Endothelial cell of hepatic sinusoid (primary cell): ENCODE measurements at regions not wholly inside any gene's neighbourhood (a gene's known extent, or its start where the extent isn't known, plus 50 kb on each side); places are given as distances from the start of the nearest gene placed in this dataset.

ENCODE experiments used
- in situ Hi-C: cut with HindIII; loops from 2 replicates; pipeline ENCODE4 v1.10.0; 2017; ENCODE audit warnings: low sequenced_read_pairs

DNA sequence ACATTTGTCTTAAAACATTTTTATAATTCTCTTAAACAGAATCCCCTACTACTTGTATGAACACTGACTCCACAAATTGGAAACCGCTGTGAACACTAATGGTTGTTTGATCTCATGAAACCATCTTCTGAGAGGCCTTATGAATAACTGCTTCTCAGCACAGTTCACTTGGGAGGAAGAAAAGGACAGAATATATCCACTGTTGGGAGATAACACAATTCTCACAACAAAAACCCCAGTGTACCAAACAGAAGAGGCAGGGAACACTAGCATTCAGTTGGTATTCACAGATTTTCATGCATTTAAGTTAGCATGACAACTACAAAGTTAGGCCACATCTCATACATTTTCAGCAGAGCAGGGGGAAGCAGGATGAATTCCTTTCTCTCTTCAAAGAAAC, 89.0 kb upstream of the SELENOP start:
- in situ Hi-C loops = loop anchor here (25.0 kb wide), 1 partner anchor 187 kb away; no protein-coding TSS in a partner anchor

DNA sequence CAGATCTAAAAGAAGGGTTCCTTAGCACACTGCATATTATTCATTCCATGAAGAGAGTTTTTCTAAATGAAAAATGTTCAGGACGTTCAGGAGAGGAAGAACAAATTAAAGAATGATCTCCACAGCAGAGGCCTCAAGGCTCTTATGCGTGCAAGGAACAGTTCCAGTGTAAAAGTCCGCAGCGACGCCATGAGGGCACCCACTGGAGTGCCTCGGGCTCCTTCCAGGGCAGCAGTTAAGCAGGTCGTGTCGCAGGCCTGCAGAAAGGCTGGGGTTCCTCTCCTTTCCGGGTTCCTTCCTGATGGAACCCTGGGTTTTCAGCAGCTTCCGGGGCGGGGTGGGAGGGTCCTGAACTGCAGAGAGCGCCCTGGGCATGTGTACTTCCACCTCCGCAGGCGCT, 87.1 kb upstream of the SELENOP start:
- in situ Hi-C loops = no loop called here

DNA sequence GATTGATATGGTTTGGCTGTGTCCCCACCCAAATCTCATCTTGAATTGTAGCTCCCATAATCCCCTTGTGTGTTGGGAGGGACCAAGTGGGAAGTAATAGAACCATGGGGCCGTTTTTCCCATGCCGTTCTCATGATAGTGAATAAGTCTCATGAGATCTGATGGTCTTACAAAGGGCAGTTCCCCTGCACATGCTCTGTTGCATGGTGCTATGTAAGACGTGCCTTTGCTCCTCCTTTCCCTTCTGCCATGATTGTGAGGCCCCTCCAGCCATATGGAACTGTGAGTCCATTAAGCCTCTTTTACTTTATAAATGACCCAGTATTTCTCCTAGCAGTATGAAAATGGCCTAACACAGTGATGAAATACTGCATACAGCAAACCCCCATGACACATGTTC, 84.8 kb upstream of the SELENOP start:
- in situ Hi-C loops = no loop called here

DNA sequence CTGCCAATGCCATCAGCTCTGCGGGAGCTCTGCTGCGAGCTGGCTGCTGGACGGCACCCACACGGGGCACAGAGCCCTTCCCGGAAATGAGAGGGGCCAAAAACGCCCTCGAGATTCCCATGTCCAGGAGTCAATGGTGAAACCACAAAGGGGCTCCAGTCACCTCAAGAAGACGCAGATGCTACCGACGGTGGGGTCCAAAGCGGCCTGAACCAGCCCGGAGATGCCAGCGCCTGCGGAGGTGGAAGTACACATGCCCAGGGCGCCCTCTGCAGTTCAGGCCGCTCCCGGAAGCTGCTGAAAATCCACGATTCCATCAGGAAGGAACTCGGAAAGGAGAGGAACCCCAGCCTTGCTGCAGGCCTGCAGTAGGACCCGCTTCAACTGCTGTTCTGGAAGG, 82.4 kb upstream of the SELENOP start:
- in situ Hi-C loops = no loop called here

DNA sequence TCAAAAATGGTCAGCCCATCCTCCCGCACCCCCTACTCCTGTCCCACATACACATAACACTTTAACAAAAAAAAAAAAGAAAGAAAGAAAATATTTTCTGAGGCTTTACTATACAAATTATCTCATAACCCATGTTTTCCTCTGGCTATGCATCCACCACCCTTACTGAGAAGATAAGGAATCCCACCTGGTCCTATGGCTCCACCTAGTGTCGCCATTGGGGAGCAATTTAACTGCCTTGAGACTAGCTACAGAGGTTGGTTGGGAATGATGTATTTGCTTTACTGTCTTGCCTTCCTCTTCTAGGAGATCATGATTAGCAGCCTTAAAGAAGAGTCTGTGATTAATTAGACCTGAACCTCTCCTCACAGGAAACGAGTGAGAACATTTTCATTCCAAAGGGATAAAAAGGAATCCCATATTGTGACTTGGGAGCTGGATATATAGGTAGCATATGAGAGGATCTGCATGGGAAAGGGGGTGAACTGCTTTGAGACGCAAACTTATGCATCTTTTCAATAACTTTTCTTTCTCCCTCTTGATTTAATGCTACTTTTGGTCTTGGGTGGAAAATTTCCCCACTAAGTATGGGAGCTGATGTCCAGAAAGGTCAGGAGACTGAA, 77.7 kb upstream of the SELENOP start:
- in situ Hi-C loops = no loop called here

DNA sequence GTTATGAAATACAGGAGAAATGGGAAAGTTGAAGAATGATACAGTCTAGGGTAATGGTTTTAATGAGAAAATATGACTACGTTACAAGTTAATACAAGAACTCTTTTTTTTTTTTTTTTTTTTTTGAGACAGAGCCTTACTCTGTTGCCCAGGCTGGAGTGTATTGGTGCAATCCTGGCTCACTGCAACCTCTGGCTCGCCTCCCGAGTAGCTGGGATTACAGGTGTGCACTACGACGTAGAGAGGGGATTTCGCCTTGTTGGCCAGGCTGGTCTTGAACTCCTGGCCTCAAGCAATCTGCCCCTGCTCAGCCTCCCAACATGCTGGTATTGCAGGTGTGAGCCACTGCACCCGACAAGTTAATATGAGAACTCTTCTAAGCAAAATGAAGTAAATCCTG, 77.1 kb upstream of the SELENOP start:
- in situ Hi-C loops = no loop called here

DNA sequence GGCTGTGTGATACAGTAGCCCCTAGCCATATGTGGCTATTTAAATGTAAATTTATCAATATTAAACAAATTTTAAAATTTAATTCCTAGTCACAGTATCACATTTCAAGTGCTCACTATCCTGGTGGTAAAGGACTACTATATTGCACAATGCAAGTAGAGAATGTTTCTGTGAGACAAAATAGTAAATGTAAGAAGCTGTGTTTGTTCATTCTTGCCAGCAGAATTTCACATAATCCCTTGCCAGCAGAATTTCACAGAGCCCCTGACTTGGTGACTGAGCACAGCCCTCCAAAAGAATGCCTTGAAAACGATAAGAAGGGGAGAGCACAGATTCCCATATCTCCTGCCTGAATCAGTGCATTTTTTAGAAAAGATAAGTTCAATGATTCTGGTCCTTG, 75.9 kb upstream of the SELENOP start:
- in situ Hi-C loops = no loop called here

DNA sequence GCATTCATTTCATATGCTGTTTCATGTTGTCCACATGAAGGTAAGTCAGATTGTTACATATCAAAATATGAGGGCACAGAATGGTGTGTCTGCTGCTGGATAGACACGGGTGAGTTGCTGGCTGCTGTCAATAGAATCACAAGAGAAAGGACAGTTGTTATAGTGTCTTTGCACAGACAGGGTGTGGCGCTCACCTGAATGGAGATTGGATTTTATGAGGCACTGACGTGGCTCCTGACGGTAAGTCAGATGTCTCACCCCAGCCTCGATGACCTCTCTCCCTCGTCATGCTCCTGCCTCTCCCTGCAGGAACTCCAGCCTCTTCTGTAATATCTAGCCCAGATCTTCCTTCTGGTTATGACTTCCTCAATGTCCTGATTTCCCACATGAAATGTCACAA, 75.4 kb upstream of the SELENOP start:
- in situ Hi-C loops = no loop called here

DNA sequence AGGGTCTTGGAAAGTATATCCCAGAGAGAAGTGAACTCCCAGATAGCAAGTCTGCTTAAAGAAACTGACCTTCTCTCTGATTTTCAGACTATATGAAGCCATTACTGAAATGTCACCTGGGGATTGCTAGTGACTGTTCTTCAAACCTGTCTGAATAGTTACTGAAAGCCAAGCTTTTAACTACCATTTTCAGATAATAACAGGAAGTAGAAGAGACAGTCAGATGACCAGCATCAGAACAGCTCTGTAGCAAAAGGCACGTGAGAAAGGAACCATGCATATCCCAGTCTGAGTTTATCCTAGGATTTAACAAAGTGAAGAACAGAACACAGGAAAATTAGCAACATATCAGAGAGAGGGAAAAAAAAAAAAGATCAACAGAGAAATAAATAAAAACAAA, 74.9 kb upstream of the SELENOP start:
- in situ Hi-C loops = no loop called here

DNA sequence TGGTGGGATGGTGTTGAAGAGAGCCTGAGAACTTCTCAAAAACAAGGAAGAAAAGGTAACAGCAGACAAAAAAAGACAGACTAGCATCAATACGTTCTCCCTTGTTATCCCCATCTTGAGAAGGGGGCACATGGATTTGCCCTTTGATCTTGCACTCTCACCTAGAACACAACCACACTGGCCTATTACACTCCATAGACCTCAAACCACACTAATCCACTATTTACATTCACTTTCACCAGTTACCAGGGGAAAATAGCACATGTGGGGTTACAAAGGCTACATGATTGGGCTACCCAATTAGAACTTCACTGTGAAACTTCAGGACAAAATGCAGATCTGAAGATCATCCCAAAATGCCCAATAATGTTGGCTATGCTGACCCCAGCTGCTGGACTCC, 72.6 kb upstream of the SELENOP start:
- in situ Hi-C loops = no loop called here

DNA sequence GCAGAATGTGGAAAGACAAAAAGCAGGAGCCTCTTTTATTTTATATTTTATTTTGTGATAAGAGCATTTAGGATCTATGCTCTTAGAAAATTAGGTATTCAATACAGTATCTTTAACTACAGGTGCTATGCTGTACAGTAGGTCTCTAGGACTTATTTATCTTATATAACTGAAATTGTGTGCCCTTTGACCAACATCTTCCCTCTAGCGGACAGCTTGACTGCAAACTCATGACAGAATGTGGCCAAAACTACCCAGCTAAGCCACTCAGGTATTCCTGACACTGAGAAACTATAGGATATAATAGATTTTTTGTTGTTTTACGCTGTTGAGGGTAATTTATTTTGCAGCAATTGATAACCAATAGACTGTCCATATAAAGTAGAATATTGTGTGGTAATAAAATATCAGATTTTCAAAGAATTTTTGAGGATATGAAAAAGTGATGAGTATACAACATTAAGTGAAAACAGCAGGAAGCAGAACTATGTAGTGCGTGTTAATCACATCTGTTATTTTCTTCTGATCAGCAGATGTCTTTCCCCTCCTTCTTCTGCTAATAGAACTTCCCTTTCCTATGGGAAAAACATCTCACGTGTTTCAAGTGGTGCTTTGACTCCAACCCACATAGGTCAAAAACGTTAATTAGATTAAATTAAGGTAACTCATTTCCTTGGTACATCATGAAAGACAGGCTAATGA, 69.9 kb upstream of the SELENOP start:
- in situ Hi-C loops = no loop called here

DNA sequence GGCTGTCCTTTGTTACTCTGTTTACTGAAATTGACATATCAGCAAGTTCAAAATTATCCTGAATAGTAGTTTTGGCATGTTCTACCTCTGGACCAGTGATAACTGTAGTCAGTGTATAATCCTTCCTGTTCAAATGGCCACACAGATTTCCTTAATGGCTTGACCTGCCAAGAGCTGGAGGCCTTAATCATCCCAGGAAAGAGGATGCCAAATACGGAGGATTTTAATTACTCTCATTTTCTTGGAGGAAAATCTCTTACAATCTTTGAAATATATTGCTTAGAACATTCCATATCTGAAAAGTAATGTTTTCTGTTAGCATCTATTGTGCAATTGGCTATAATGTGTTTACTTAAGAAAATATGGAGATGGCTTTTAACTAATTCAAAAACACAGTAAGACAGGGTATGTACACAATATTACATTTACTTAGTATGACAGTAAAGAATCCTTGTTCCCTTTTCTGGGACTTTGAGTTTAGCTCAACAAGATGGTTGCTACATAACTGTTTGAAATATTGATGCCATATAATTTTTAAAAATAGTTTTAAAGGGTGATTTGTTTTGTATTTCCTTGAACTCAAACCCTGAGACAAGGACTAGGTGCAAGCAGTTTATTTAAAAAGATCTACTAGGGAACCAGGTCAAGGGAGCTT, 68.9 kb upstream of the SELENOP start:
- in situ Hi-C loops = no loop called here

DNA sequence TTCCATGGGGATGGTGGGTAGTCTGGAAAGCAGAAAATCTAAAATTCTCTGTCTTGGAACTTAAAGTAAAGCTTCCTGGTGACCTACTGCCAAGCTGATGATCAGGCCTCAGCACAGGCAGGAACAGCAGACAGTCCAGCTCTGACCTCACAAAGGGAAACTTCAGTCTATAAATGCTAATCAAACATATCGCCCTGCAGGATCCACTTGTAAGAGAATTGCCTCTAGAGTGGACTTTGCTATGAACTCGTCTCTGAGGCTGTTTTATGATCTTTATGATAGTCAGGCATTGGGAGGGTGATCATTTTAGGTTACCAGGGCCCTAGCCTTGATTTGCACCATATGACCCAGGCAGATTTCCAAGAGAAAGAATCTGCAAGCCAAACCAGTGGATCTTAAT, 67.6 kb upstream of the SELENOP start:
- in situ Hi-C loops = no loop called here

DNA sequence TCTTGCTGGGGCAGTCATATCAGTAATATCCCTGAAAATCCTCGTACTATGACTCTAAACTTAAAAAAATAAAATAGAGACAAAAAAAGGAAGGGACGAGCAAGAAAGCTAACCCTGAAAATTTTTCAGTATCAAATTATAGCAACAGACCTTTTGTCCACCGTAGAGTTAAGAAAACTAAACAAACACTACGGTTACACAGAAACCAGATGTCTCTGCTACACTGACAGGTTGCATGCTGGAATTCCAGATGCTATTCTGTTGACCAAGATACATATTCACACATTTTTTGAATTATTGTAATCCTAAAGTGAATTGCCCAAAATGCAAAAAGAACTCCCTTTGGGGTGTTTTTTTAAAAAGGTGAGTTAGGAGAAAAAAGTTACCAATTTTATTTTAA, 66.9 kb upstream of the SELENOP start:
- in situ Hi-C loops = no loop called here

DNA sequence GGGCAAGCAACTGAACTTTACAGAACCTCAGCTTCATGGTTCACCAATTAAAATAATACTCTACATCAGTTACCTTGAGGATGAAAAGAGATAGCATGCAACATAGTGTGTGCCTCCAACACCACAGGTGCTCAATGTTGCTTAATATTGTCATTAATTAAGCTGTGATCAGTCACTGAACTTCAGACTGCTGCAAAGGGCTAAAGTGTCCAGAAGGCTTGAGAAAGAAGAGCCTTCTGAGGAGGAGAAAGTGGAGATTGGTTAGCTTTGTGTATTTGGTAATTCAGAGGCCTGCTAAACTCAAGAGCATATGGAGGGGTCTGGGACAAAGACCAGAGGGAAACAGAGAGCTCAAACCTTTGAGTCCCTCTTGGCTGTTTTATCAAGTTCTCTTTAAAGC, 66.3 kb upstream of the SELENOP start:
- in situ Hi-C loops = no loop called here

DNA sequence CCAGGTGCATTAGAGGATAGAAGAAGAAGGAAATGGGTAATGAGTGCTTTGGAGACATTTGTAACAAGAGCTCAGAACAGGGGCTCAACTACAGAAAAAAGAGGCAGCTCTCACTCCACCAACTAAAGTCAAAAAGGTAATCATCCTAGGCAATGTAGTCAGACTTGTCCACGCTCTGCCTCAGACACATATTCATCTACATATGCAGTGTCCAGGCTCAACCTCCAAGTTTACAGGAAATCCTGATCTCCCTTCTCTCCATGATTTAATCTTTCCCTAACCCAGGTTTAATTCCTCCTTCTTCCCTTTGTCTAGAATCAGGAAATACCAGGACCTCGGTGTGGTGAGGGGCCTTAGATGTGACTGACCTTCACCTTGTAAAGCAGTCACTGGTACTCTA, 65.7 kb upstream of the SELENOP start:
- in situ Hi-C loops = no loop called here

DNA sequence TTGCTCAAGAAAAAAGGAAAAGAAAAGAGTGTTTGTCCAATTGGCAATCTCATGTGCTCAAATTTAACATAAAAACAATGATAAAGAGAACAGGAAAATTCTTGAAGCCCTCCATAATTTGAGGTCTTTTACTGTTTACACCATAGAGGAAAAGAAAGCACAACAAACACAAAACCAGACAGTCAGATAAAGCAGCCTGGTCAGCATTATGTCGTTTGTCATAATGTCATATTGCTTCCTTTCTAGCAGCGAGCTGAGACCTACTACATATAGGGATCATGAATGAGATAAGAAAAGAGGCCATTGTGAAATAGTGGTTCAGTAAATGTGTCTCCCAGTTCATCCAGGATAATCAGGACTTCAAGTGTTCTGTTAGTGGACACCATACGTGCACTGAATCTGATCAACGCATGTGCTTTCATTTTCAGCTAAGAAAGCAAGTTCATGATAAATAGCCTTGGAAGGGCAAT, 64.7 kb upstream of the SELENOP start:
- in situ Hi-C loops = no loop called here

DNA sequence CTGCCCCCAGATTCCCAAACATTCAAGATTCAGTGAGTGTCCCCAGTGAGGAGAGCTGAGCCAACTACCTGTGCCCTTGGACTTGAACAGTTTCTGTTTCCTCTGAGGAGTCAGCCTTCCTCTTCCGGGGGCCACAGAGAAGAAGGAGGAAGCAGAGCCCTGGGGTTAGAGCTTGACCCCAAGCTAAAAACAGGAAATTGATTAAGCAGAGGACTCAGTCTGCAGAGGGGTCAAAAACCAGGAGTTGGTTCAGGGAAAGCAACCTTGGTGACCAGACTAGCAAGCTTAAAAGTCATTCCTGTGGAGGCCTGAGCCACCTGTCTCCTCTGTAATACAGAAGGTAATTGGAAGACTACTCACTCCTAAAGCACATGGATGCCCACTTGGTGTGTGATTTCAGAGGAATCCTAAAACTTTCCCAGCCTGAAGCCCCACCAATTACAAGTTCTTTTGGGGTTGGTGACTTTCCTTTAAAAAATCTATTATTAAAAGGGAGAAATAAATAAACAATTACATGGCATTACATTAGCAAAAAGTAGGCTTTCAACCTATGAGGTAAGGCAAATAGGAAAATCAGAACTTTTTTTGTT, 64.2 kb upstream of the SELENOP start:
- in situ Hi-C loops = no loop called here

DNA sequence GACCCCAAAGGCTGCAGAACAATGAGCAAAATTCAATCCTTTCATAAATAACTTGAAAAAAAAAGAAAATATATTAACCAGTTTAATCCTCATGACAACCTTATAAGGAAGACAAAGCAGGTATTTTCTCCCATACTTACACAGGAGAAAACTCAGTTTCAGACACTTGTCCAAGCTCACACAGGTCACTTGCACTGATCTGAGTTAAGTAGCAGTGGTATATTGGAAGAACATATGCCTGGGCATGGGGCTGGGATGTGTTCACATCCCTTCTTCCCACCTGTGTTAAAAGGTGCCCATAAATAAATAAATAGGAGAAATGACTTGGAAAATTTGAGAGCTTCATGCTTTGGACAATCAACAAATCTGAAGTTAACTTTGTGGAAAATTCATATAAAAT, 63.5 kb upstream of the SELENOP start:
- in situ Hi-C loops = no loop called here

DNA sequence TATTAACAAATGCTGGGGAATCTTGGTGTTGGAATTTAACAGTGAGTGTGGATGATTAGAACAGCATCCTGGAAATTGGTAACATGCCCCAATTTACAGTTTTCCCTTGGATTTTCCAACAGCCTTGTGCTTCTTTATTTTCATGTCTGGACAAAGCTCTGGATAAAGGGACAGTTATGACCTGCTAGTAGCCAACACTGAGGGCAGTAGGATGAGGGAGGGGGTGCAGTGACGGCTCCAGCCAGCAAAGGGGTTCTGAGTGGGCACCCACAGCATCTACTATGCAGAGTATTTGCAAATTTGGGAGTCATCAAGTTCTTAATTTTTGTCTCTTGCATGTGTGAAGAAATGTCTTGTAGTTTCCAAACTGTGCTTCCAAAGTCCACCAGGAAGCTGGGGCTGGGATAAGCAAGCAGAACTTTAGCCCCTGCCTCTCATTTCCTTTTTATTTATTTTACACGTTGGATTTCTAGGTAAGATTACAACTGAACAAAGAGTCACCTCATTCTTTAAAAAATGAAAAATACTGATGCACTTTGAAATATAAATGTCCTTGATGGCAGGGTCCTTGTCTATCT, 63.0 kb upstream of the SELENOP start:
- in situ Hi-C loops = no loop called here

DNA sequence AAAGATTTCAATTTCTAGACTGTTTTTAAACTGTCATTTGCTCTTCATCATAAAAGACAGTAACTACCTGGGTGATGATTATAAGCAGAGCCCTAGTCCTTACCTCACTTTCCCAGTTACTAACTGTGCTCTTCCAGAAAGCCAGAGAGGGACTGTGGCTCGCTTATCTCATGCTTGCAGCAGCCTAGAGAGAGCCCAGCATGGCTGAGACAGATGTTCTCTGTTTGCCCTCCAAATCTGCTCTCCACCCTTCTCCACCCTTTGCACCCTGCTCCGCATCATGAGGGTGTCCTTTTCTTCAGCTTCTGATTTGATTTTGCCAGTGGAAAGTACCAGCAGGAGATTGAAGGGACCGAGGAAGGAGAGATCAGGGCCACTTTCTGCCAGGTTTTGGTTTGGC, 61.2 kb upstream of the SELENOP start:
- in situ Hi-C loops = no loop called here
